RWPE2 (cell line): ENCODE measurements at regions not wholly inside any gene's neighbourhood (a gene's known extent, or its start where the extent isn't known, plus 50 kb on each side); places are given as distances from the start of the nearest gene placed in this dataset.

Experiments used
- ATAC-seq: fragments of 200-7000 bp; cut with Tn5 transposase; 3 replicates; pipeline ENCODE4 v1.9.1; 2021; ENCODE audit warnings: low read depth
- DNase-seq: peaks from one replicate; pipeline ENCODE4 v3.0.0-alpha.2; 2020; ENCODE audit warnings: low spot score
- H3K27ac ChIP-seq: fragments of 450-650 bp; 2 replicates; pipeline ENCODE4 v1.5.1; 2017; ENCODE audit warnings: mild to moderate bottlenecking; ENCODE audit not compliant: poor library complexity, severe bottlenecking
- H3K27me3 ChIP-seq: fragments of 250-450 bp; sonication (Bioruptor Pico); 2 replicates; pipeline ENCODE4 v1.5.1; 2021; ENCODE audit warnings: mild to moderate bottlenecking, moderate library complexity; ENCODE audit not compliant: insufficient read depth, poor library complexity, severe bottlenecking
- H3K36me3 ChIP-seq: fragments of 250-450 bp; sonication (Bioruptor Pico); 2 replicates; pipeline ENCODE4 v1.5.1; 2020; ENCODE audit warnings: low read depth, mild to moderate bottlenecking, moderate library complexity
- H3K4me1 ChIP-seq: fragments of 250-450 bp; sonication (Bioruptor Pico); 2 replicates; pipeline ENCODE4 v1.5.1; 2021; ENCODE audit warnings: mild to moderate bottlenecking, moderate library complexity; ENCODE audit not compliant: insufficient read depth, poor library complexity, severe bottlenecking
- H3K4me3 ChIP-seq: fragments of 250-450 bp; sonication (Bioruptor Pico); 2 replicates; pipeline ENCODE4 v1.5.1; 2021; ENCODE audit warnings: mild to moderate bottlenecking, moderate library complexity; ENCODE audit not compliant: severe bottlenecking
- H3K9me3 ChIP-seq: fragments of 250-450 bp; sonication (Bioruptor Pico); 2 replicates; pipeline ENCODE4 v1.5.1; 2021; ENCODE audit warnings: mild to moderate bottlenecking, moderate library complexity; ENCODE audit not compliant: severe bottlenecking
- CTCF ChIP-seq: fragments of 450-650 bp; IDR thresholded peaks from one replicate; pipeline ENCODE4 v1.5.1; 2017; ENCODE audit warnings: mild to moderate bottlenecking, moderate library complexity; ENCODE audit not compliant: poor library complexity, severe bottlenecking

GRCh38 chr12:19596434-19597166, 157.3 kb downstream of the AEBP2 start:
- Histone ChIP-seq H3K4me1 (no peaks in the 10 kb centered on the region), H3K27me3 (no peaks in the 10 kb centered on the region), H3K36me3 (no peaks in the 10 kb centered on the region), H3K27ac (no peak overlapping the region), H3K9me3 (no peaks in the 10 kb centered on the region), H3K4me3 (no peak overlapping the region)
- no peak for ATAC-seq
- no peak for DNase-seq
- no peak for TF ChIP-seq CTCF

- ATAC-seq (no peak), DNase-seq (no peak)
- Histone ChIP-seq H3K4me1 (no peaks in the 10 kb centered on the region), H3K27me3 (no peaks in the 10 kb centered on the region), H3K4me3 (no peak overlapping the region), H3K36me3 (no peaks in the 10 kb centered on the region), H3K9me3 (no peaks in the 10 kb centered on the region), H3K27ac (no peak overlapping the region)
- TF ChIP-seq CTCF = no peak
Measured at GRCh38 chr12:19597167-19598026, 158.1 kb downstream of the AEBP2 start.

GRCh38 chr12:19605720-19606119, 166.4 kb downstream of the AEBP2 start:
- H3K9me3 ChIP-seq = no peaks in the 10 kb centered on the region
- ATAC-seq = no peak

GRCh38 chr12:19608039-19608438, 168.7 kb downstream of the AEBP2 start:
- no peak for TF ChIP-seq CTCF
- H3K36me3 ChIP-seq = no peaks in the 10 kb centered on the region
- H3K27ac ChIP-seq = no peak overlapping the region
- DNase-seq = no peak
- no peak overlapping the region for H3K4me3 ChIP-seq
- ATAC-seq = no peak
- H3K4me1 ChIP-seq = no peaks in the 10 kb centered on the region
- H3K9me3 ChIP-seq = no peaks in the 10 kb centered on the region
- no peaks in the 10 kb centered on the region for H3K27me3 ChIP-seq

More at GRCh38 chr12:19605720-19606119, 166.4 kb downstream of the AEBP2 start:
- Histone ChIP-seq H3K27ac (no peak overlapping the region), H3K27me3 (no peaks in the 10 kb centered on the region), H3K36me3 (no peaks in the 10 kb centered on the region), H3K4me1 (no peaks in the 10 kb centered on the region), H3K4me3 (no peak overlapping the region)
- DNase-seq = no peak
- TF ChIP-seq CTCF = no peak
